Omental fat pad (tissue), 3 donors: ENCODE measurements at regions not wholly inside any gene's neighbourhood (a gene's known extent, or its start where the extent isn't known, plus 50 kb on each side); places are given as distances from the start of the nearest gene placed in this dataset.

Source experiments
- ATAC-seq: fragments of 150-250 bp; one replicate; pipeline ENCODE4 v1.9.1; 2016; ENCODE audit warnings: mild to moderate bottlenecking, moderate library complexity; ENCODE audit not compliant: low FRiP score
- DNase-seq: peaks from one replicate; pipeline ENCODE4 v3.0.0-alpha.2; 2019; ENCODE audit warnings: low spot score
- TF ChIP-seq, protein P1 (sequence below), 3 donors: fragments of 450-650 bp; IDR thresholded peaks; one replicate each; pipeline ENCODE4 v1.5.1; 2016 to 2017; ENCODE audit warnings: antibody characterized with exemption in 3 of 3, mild to moderate bottlenecking in 3 of 3, moderate library complexity in 2 of 3

DNA sequence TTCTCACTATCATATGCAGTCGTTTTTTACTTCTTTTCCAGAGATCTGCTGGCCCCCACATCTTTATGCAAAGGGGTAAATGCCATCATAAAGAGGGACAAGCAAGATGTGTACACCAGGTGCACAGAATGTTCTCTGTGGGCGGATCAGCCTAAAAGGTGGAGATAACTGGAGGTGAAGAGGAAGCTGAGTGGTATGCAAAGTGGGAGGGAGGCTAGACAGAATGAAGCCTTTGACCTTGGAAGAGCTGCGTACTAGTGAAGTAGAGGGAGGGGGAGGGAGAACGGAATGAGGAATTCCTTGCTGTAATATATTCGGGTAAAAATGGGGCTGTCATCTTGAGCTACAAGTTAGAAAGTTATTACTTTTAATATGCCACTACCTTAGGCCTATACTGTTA lies 287.5 kb upstream of the VRK2 start:
- DNase-seq (no peak), ATAC-seq (no peak)
- TF ChIP-seq, protein P1, sequence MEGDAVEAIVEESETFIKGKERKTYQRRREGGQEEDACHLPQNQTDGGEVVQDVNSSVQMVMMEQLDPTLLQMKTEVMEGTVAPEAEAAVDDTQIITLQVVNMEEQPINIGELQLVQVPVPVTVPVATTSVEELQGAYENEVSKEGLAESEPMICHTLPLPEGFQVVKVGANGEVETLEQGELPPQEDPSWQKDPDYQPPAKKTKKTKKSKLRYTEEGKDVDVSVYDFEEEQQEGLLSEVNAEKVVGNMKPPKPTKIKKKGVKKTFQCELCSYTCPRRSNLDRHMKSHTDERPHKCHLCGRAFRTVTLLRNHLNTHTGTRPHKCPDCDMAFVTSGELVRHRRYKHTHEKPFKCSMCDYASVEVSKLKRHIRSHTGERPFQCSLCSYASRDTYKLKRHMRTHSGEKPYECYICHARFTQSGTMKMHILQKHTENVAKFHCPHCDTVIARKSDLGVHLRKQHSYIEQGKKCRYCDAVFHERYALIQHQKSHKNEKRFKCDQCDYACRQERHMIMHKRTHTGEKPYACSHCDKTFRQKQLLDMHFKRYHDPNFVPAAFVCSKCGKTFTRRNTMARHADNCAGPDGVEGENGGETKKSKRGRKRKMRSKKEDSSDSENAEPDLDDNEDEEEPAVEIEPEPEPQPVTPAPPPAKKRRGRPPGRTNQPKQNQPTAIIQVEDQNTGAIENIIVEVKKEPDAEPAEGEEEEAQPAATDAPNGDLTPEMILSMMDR (IDR thresholded peaks at IDR 0.05) = no peak

DNA sequence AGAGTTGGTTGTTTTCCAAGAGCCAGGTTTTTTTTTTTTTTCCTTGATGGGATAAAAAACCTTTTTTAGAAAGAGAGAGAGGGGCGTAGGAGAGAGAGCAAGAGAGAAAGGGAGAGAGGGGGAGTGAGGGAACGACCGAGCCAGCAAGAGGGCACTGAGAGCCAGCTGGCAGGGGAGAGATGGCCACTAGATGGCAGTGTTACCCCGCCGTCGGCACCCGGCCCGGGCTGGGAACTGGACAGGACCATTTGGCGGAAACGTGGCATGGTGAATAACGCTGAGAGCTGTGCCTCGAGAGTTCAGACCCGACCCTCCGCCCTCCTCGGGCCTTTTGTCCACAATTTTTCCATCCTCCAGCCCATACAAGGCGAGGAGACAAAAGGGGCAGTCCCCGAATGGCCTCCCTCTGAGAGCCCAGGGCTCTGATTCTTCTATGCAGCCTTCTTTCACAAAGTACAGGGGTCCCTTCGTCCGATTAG lies 286.7 kb upstream of the VRK2 start:
- TF ChIP-seq, protein P1 (IDR thresholded peaks at IDR 0.05) = peak in 1 of 3 donors; percentile 39
- peak; percentile 98 for ATAC-seq
- peak; percentile 65 for DNase-seq

DNA sequence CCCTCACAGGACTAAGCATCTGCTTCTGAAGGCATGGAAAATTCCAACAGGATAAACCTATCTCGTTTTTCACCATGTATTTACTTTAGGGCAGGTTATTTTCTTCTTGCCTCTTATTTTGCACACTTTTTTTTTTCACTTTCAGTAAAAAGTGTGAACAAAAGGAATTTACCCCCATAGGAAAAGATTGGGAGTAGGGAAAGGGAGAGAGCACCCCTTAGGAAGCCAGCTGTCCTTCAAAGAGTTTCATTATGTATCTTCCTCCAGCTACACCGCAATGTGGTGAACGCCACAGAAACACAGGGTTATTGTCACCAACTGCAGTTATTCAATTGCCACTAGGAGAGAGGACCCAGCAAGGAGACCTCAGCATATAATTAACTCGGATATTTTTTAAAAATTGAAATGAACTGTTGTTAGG lies 286.2 kb upstream of the VRK2 start:
- TF ChIP-seq, protein P1 (IDR thresholded peaks at IDR 0.05) = no peak
- ATAC-seq = no peak

DNA sequence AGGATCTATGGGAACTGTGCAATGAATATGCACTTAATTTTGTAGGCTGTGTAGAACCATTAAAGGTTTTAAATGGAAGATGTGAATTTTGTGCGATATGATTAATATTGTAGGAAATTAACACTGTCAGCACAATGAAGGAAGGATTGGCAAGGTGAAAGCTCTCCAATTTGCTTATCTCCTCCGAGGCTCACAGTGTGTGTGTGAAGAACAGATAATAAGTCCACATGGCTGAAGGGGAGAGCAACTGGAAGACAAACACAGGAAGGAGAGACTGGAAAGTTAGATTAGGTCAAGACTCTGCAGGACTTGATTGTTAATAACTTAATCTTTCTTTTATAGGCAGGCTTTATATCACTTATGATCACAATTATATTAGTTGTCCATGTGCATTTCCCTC lies 269.7 kb upstream of the VRK2 start:
- DNase-seq (no peak), ATAC-seq (no peak)
- TF ChIP-seq, protein P1 (IDR thresholded peaks at IDR 0.05) = no peak

More for the DNA sequence above, 286.2 kb upstream of the VRK2 start:
- DNase-seq = no peak

DNA sequence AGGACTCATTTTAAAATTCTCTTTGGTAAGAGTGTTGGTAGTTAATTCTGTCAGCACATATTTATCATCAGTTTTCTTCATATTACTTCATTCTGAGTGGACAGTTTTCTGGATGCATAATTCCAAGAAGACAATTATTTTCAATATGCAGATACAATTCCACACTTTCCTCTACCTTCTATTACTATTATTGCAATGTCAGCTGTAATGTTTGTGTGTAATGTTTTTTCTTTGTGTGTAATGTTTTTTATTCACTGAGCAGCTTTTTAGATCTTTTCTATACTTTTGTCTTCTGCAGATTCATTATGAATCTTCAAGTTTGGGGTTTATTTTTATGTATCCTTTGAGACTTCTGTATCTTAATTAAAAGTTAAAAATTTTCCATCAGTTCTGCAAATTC lies 264.0 kb upstream of the VRK2 start:
- DNase-seq = no peak
- TF ChIP-seq, protein P1 (IDR thresholded peaks at IDR 0.05) = no peak
- ATAC-seq = no peak

DNA sequence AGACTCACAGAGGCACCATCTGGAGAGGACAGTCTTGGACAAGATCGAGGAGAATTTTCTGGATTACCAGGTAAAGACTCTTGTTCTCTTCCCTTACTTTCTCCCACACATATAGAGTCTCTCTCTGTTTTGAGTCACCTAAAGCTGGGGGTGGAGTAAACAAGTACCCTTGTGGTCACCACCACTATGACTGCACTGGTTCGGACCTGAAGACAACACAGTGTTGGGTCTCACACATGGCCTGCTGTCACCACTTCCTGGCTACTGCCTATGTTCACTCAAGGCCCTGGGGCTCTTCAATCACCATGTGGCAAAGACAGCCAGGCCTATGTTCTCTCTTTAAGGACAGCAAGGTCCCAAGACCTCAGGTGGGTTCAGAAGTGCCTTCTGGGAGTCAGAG lies 253.3 kb upstream of the VRK2 start:
- TF ChIP-seq, protein P1 (IDR thresholded peaks at IDR 0.05) = no peak

DNA sequence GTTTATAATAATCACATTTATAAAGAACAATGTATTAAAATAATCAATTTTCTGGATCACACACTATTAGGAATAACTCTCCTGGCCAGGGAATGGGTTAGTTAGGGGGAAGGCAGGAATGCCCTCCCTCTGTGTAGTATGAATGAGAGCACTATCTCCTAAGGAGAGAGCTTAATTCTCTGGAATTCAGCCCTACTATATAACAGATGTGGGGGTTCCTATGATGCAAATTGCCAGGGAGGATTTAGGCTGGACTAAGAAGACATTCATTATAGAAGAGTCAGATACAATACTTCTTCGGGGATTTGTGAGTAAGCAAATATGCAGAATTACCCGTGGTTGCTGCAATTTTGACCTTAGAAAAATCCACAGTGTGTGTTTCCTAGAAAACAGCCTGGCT lies 250.1 kb upstream of the VRK2 start:
- no peak for ATAC-seq
- TF ChIP-seq, protein P1 (IDR thresholded peaks at IDR 0.05) = no peak
- no peak for DNase-seq

More for the DNA sequence above, 253.3 kb upstream of the VRK2 start:
- no peak for DNase-seq
- ATAC-seq = no peak
